OCI-LY7 (cell line): ENCODE measurements at regions not wholly inside any gene's neighbourhood (a gene's known extent, or its start where the extent isn't known, plus 50 kb on each side); places are given as distances from the start of the nearest gene placed in this dataset.

Experiments
- BruUV-seq: library from RNA; stranded (reverse); fragments of 400-500 nt; replicated peaks from 2 replicates; lab custom pipeline; 2021; lab: Mats Ljungman, UMichigan
- CTCF ChIA-PET: fragments of 300-600 bp; sonication (Branson Sonifier 250); formaldehyde crosslinking; loops from one replicate; lab custom pipeline; 2022; ENCODE audit warnings: antibody characterized with exemption; ENCODE audit not compliant: unreplicated experiment; lab: Charles Lee
- POLR2A ChIA-PET: fragments of 300-600 bp; sonication (Branson Sonifier 250); formaldehyde crosslinking; loops from one replicate; lab custom pipeline; 2022; ENCODE audit warnings: antibody characterized with exemption; lab: Charles Lee
- DNase-seq: peaks from one replicate; pipeline ENCODE4 v3.0.0-alpha.2; 2015; ENCODE audit warnings: low spot score
- H2AFZ ChIP-seq: fragments of 200-600 bp; sonication (generic), shearing (Covaris generic); 2 replicates; pipeline ENCODE4 v1.6.1; 2014; ENCODE audit warnings: mild to moderate bottlenecking, antibody characterized with exemption, low read length, moderate library complexity
- H3K27ac ChIP-seq: fragments of 200-600 bp; sonication (generic); 2 replicates; pipeline ENCODE4 v1.5.1; 2014; ENCODE audit warnings: mixed run types, low read depth, mild to moderate bottlenecking, moderate library complexity, low read length, inconsistent platforms; ENCODE audit not compliant: poor library complexity, severe bottlenecking
- H3K36me3 ChIP-seq: fragments of 200-600 bp; sonication (generic); 2 replicates; pipeline ENCODE4 v1.6.1; 2014; ENCODE audit warnings: mild to moderate bottlenecking, antibody characterized with exemption, low read length, moderate library complexity, mixed read lengths; ENCODE audit not compliant: insufficient read depth
- H3K4me1 ChIP-seq: fragments of 200-600 bp; sonication (generic); 2 replicates; pipeline ENCODE4 v1.5.1; 2014; ENCODE audit warnings: mild to moderate bottlenecking, low read length; ENCODE audit not compliant: insufficient read depth, poor library complexity, severe bottlenecking
- H3K4me2 ChIP-seq: fragments of 200-600 bp; sonication (generic); 2 replicates; pipeline ENCODE4 v1.6.1; 2014; ENCODE audit warnings: mild to moderate bottlenecking, low read length
- H3K4me3 ChIP-seq: fragments of 200-600 bp; sonication (generic); 2 replicates; pipeline ENCODE4 v1.5.1; 2014; ENCODE audit warnings: mild to moderate bottlenecking, low read depth, low read length; ENCODE audit not compliant: poor library complexity, severe bottlenecking
- H3K79me2 ChIP-seq: fragments of 200-600 bp; sonication (generic); 2 replicates; pipeline ENCODE4 v1.6.1; 2016; ENCODE audit warnings: low read depth, mild to moderate bottlenecking, low read length, moderate library complexity, mixed read lengths; ENCODE audit not compliant: insufficient read depth
- H3K9me2 ChIP-seq: fragments of 200-600 bp; sonication (generic); 2 replicates; pipeline ENCODE4 v1.6.1; 2016; ENCODE audit warnings: mild to moderate bottlenecking, low read length, mixed read lengths; ENCODE audit not compliant: insufficient read depth
- H3K9me3 ChIP-seq: fragments of 200-600 bp; sonication (generic); 2 replicates; pipeline ENCODE4 v1.6.1; 2014; ENCODE audit warnings: mild to moderate bottlenecking, mixed run types, low read length, mixed read lengths
- H4K20me1 ChIP-seq: fragments of 200-600 bp; sonication (generic); 2 replicates; pipeline ENCODE4 v1.6.1; 2014; ENCODE audit warnings: mild to moderate bottlenecking, antibody characterized with exemption, low read length, moderate library complexity, mixed read lengths; ENCODE audit not compliant: insufficient read depth
- EZH2phosphoT487 ChIP-seq: fragments of 200-600 bp; sonication (generic); IDR thresholded peaks from 2 replicates; pipeline ENCODE4 v1.6.1; 2018; ENCODE audit warnings: low read depth, borderline replicate concordance, mild to moderate bottlenecking, mixed run types, antibody characterized with exemption, low read length, moderate library complexity, mixed read lengths
- intact Hi-C: fragments of 100-400 bp; cut with micrococcal nuclease; formaldehyde crosslinking; loops from one replicate; pipeline ENCODE4 v1.10.0; 2022; ENCODE audit not compliant: unreplicated experiment
- TF ChIP-seq, protein P1 (sequence below): fragments of 200-600 bp; sonication (generic); conservative IDR thresholded peaks from 2 replicates; pipeline ENCODE4 v1.5.1; 2014; ENCODE audit warnings: mild to moderate bottlenecking, antibody characterized with exemption, low read length, moderate library complexity, mixed read lengths

DNA sequence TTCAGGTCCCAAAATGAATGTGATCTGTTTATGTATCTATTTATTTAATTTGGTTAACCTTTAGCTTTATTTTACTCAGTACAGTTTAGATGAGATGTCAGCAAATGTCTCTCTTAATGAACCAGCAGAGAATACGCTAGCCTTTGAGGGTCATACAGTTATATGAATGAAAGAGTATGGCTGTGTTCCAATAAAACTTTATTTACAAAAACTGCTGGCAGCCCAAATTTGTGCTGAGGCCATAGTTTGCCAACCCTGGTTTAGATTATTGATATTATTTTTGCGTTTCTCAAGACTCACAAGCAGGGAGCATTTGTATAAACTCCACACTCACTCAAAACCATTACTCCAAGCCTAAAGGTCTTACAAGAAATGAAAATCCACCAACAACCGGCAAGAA, 323.4 kb upstream of the NRP1 start:
- Histone ChIP-seq H2AFZ (no peak overlapping the region), H3K9me3 (no peaks in the 10 kb centered on the region), H3K4me3 (no peak overlapping the region), H3K27ac (no peak overlapping the region), H3K4me2 (no peak overlapping the region), H3K9me2 (no peaks in the 10 kb centered on the region), H4K20me1 (no peaks in the 10 kb centered on the region), H3K4me1 (no peaks in the 10 kb centered on the region), H3K36me3 (no peaks in the 10 kb centered on the region), H3K79me2 (no peaks in the 10 kb centered on the region)
- POLR2A ChIA-PET = interaction anchor here (0.5 kb wide), 1 partner anchor 47 kb away, joined by 3 read pairs; no protein-coding TSS in a partner anchor
- CTCF ChIA-PET = no interaction called here
- BruUV-seq = no TSS peak
- no peak for TF ChIP-seq EZH2phosphoT487
- TF ChIP-seq, protein P1, sequence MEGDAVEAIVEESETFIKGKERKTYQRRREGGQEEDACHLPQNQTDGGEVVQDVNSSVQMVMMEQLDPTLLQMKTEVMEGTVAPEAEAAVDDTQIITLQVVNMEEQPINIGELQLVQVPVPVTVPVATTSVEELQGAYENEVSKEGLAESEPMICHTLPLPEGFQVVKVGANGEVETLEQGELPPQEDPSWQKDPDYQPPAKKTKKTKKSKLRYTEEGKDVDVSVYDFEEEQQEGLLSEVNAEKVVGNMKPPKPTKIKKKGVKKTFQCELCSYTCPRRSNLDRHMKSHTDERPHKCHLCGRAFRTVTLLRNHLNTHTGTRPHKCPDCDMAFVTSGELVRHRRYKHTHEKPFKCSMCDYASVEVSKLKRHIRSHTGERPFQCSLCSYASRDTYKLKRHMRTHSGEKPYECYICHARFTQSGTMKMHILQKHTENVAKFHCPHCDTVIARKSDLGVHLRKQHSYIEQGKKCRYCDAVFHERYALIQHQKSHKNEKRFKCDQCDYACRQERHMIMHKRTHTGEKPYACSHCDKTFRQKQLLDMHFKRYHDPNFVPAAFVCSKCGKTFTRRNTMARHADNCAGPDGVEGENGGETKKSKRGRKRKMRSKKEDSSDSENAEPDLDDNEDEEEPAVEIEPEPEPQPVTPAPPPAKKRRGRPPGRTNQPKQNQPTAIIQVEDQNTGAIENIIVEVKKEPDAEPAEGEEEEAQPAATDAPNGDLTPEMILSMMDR = no peak
- intact Hi-C loops = no loop called here
- no peak for DNase-seq

DNA sequence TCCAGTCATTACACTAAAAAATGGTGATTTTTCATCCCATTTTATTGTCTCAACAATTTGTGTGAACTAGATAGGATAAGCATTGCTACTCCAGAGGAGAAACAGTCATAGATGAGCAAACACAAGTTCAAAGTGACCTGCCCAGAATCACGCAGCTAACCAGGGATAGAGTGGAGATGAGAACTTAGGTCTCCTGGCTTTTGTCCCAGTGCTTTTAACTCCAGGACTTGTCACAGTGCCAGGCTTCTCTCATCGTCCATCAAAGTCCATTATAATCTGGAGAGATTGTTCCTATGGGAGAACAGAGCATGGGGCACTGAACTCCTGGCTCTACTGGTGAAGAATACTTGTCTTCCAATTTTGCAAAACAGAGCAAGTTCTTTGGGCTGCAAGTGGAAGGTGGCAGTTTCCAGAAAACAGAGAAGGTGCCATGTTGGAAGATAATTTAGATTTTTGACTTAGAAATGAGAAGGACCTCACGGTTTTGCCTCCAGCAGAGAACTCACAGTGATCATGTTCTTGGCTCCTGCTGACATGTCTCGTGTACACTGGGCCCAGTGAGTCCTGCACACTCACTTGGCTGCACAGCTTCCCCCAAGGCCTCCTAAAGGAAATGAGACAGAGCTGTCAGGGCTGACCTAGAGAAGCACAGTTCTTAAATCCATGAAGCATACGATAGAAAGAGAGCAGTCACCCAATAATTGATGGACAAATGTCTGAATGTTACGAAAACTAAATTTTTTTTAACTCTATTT, 322.9 kb upstream of the NRP1 start:
- no TSS peak for BruUV-seq
- H3K4me2 ChIP-seq = no peak overlapping the region
- ChIA-PET POLR2A (interaction anchor here (0.5 kb wide), 1 partner anchor 47 kb away, joined by 3 read pairs; no protein-coding TSS in a partner anchor), CTCF (no interaction called here)
- no peaks in the 10 kb centered on the region for H4K20me1 ChIP-seq
- H2AFZ ChIP-seq = no peak overlapping the region
- H3K36me3 ChIP-seq = no peaks in the 10 kb centered on the region
- DNase-seq = no peak
- H3K4me1 ChIP-seq = no peaks in the 10 kb centered on the region
- H3K79me2 ChIP-seq = no peaks in the 10 kb centered on the region
- no peaks in the 10 kb centered on the region for H3K9me3 ChIP-seq
- no peaks in the 10 kb centered on the region for H3K9me2 ChIP-seq
- TF ChIP-seq, protein P1 = no peak
- no peak for TF ChIP-seq EZH2phosphoT487
- intact Hi-C loops = no loop called here
- H3K4me3 ChIP-seq = no peak overlapping the region
- no peak overlapping the region for H3K27ac ChIP-seq

DNA sequence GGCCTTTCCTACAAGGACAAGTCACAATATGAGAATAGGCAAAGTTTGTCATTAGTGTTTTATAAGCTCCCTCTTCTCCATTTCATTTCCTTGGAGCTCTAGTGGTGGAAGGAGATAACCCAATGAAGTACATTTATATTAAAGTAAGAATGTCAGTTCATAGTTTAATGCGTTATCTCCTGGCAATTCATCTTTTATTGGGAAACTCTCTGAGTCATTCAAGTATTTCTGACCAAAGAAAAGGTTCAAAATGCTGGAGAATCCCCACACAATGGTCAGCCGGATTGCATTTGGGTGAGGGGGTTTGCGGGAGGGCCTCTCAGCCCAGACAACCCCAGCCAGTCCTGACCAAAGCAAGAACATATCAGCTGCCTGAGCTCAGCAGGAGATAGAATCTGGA, 321.5 kb upstream of the NRP1 start:
- Histone ChIP-seq H3K4me3 (no peak overlapping the region), H3K9me3 (no peaks in the 10 kb centered on the region), H3K79me2 (no peaks in the 10 kb centered on the region), H3K4me2 (no peak overlapping the region), H3K9me2 (no peaks in the 10 kb centered on the region), H2AFZ (no peak overlapping the region), H3K4me1 (no peaks in the 10 kb centered on the region), H4K20me1 (no peaks in the 10 kb centered on the region), H3K36me3 (no peaks in the 10 kb centered on the region), H3K27ac (no peak overlapping the region)
- no peak for DNase-seq
- intact Hi-C loops = no loop called here
- TF ChIP-seq EZH2phosphoT487 = no peak
- TF ChIP-seq, protein P1 = no peak
- ChIA-PET CTCF (no interaction called here), POLR2A (no interaction called here)
- no TSS peak for BruUV-seq
